Loucy (cell line): ENCODE measurements at regions not wholly inside any gene's neighbourhood (a gene's known extent, or its start where the extent isn't known, plus 50 kb on each side); places are given as distances from the start of the nearest gene placed in this dataset.

Experiments used
- H2AFZ ChIP-seq: fragments of 200-600 bp; sonication (generic); 2 replicates; pipeline ENCODE4 v1.6.0; 2016; ENCODE audit warnings: antibody characterized with exemption, mild to moderate bottlenecking, low read length, moderate library complexity
- H3F3A ChIP-seq: fragments of 200-600 bp; 2 replicates; pipeline ENCODE4 v1.6.0; 2016; ENCODE audit warnings: antibody characterized with exemption, low read depth, mild to moderate bottlenecking
- H3K27me3 ChIP-seq: fragments of 200-600 bp; sonication (generic); 2 replicates; pipeline ENCODE4 v1.6.1; 2014; ENCODE audit warnings: low read length, mild to moderate bottlenecking; ENCODE audit not compliant: insufficient read depth, poor library complexity, severe bottlenecking
- H3K36me3 ChIP-seq: fragments of 200-600 bp; sonication (generic); 2 replicates; pipeline ENCODE4 v1.6.1; 2016; ENCODE audit warnings: low read length; ENCODE audit not compliant: insufficient read depth
- H3K4me1 ChIP-seq: fragments of 200-600 bp; sonication (generic); 2 replicates; pipeline ENCODE4 v1.5.1; 2014; ENCODE audit warnings: low read length, mild to moderate bottlenecking; ENCODE audit not compliant: insufficient read depth, poor library complexity, severe bottlenecking
- H3K4me2 ChIP-seq: fragments of 200-600 bp; sonication (generic); 2 replicates; pipeline ENCODE4 v1.6.0; 2014; ENCODE audit warnings: antibody characterized with exemption, low read length, low read depth, mild to moderate bottlenecking; ENCODE audit not compliant: poor library complexity, severe bottlenecking
- H3K4me3 ChIP-seq: fragments of 200-600 bp; sonication (generic); 2 replicates; pipeline ENCODE4 v1.5.1; 2014; ENCODE audit warnings: low read length, mild to moderate bottlenecking, mixed read lengths; ENCODE audit not compliant: poor library complexity, severe bottlenecking
- H3K79me2 ChIP-seq: fragments of 200-600 bp; sonication (generic); 2 replicates; pipeline ENCODE4 v1.6.1; 2014; ENCODE audit warnings: low read length; ENCODE audit not compliant: insufficient read depth
- H3K9ac ChIP-seq: fragments of 200-600 bp; sonication (generic); 2 replicates; pipeline ENCODE4 v1.6.0; 2014; ENCODE audit warnings: mild to moderate bottlenecking, low read depth, low read length, moderate library complexity; ENCODE audit not compliant: poor library complexity, severe bottlenecking
- H3K9me2 ChIP-seq: fragments of 200-600 bp; sonication (generic); replicated peaks from 2 replicates; pipeline ENCODE4 v1.6.1; 2016; ENCODE audit warnings: low read depth, low read length, mixed read lengths
- H3K9me3 ChIP-seq: fragments of 200-600 bp; sonication (generic); 2 replicates; pipeline ENCODE4 v1.6.1; 2014; ENCODE audit warnings: mild to moderate bottlenecking, antibody characterized with exemption, low read length, low read depth; ENCODE audit not compliant: insufficient read depth
- H4K20me1 ChIP-seq: fragments of 200-600 bp; sonication (generic); 2 replicates; pipeline ENCODE4 v1.6.0; 2014; ENCODE audit warnings: antibody characterized with exemption, low read length, mild to moderate bottlenecking; ENCODE audit not compliant: insufficient read depth, poor library complexity, severe bottlenecking
- CTCF ChIP-seq: fragments of 200-600 bp; sonication (generic); conservative IDR thresholded peaks from 2 replicates; pipeline ENCODE4 v1.5.1; 2014; ENCODE audit warnings: mild to moderate bottlenecking, antibody characterized with exemption, low read length
- EZH2phosphoT487 ChIP-seq: fragments of 200-600 bp; IDR thresholded peaks from 2 replicates; pipeline ENCODE4 v1.6.1; 2018; ENCODE audit warnings: antibody characterized with exemption, mild to moderate bottlenecking, moderate library complexity, borderline replicate concordance

GRCh38 chrX:30973784-30974427 lies 84.9 kb upstream of the TAB3 start:
- no peaks in the 10 kb centered on the region for H3F3A ChIP-seq
- peak overlapping the region; percentile 54; the same call in 1 of the 2 replicates for H2AFZ ChIP-seq
- no peaks in the 10 kb centered on the region for H3K79me2 ChIP-seq
- H3K4me2 ChIP-seq, result no peak overlapping the region
- TF ChIP-seq EZH2phosphoT487 (no peak), CTCF (no peak)
- H3K9ac ChIP-seq, result no peak overlapping the region
- no peaks in the 10 kb centered on the region for H3K9me3 ChIP-seq
- no peaks in the 10 kb centered on the region for H3K36me3 ChIP-seq
- no peaks in the 10 kb centered on the region for H3K27me3 ChIP-seq
- H3K4me1 ChIP-seq, result peaks cover 14% of the 10 kb centered on the region
- no peaks in the 10 kb centered on the region for H4K20me1 ChIP-seq
- H3K4me3 ChIP-seq, result no peak overlapping the region
- H3K9me2 ChIP-seq, result no peaks in the 10 kb centered on the region

GRCh38 chrX:30971774-30972603 lies 82.9 kb upstream of the TAB3 start:
- H3K9me3 ChIP-seq, result no peaks in the 10 kb centered on the region
- H3K36me3 ChIP-seq, result no peaks in the 10 kb centered on the region
- H2AFZ ChIP-seq, result peak overlapping the region; percentile 83
- H3K79me2 ChIP-seq, result no peaks in the 10 kb centered on the region
- H3K4me3 ChIP-seq, result peak overlapping the region; percentile 40
- H3K27me3 ChIP-seq, result no peaks in the 10 kb centered on the region
- no peaks in the 10 kb centered on the region for H4K20me1 ChIP-seq
- H3F3A ChIP-seq, result no peaks in the 10 kb centered on the region
- peak overlapping the region; percentile 60 for H3K9ac ChIP-seq
- peaks cover 10% of the 10 kb centered on the region for H3K4me1 ChIP-seq
- peak overlapping the region; percentile 54 for H3K4me2 ChIP-seq
- no peaks in the 10 kb centered on the region for H3K9me2 ChIP-seq
- TF ChIP-seq EZH2phosphoT487 (no peak), CTCF (peak; percentile 73)

GRCh38 chrX:30967516-30967915 lies 78.5 kb upstream of the TAB3 start:
- Histone ChIP-seq H3K27me3 (no peaks in the 10 kb centered on the region), H3K4me3 (no peak overlapping the region), H3K9me3 (no peaks in the 10 kb centered on the region), H3F3A (no peaks in the 10 kb centered on the region), H3K4me1 (no peaks in the 10 kb centered on the region), H3K79me2 (no peaks in the 10 kb centered on the region), H3K9ac (no peak overlapping the region), H4K20me1 (no peaks in the 10 kb centered on the region), H2AFZ (no peak overlapping the region), H3K9me2 (no peaks in the 10 kb centered on the region), H3K4me2 (no peak overlapping the region), H3K36me3 (no peaks in the 10 kb centered on the region)
- no peak for TF ChIP-seq EZH2phosphoT487
- TF ChIP-seq CTCF, result no peak
